Progenitor cell of endocrine pancreas (in vitro differentiated cells): ENCODE measurements at regions not wholly inside any gene's neighbourhood (a gene's known extent, or its start where the extent isn't known, plus 50 kb on each side); places are given as distances from the start of the nearest gene placed in this dataset.

Experiments
- DNase-seq: peaks from one replicate; pipeline ENCODE4 v3.0.0; 2021; ENCODE audit warnings: low spot score; ENCODE audit not compliant: unreplicated experiment
- H3K27ac Mint-ChIP-seq: 2 replicates; pipeline ENCODE4 v1.8.0; 2021; ENCODE audit warnings: mild to moderate bottlenecking, moderate library complexity, mixed read lengths
- H3K27me3 Mint-ChIP-seq: 2 replicates; pipeline ENCODE4 v1.8.0; 2021; ENCODE audit warnings: mixed read lengths
- H3K36me3 Mint-ChIP-seq: 2 replicates; pipeline ENCODE4 v1.8.0; 2022; ENCODE audit warnings: mixed read lengths; ENCODE audit not compliant: insufficient read depth
- H3K4me1 Mint-ChIP-seq: 2 replicates; pipeline ENCODE4 v1.8.0; 2021; ENCODE audit warnings: low read depth, mixed read lengths
- H3K4me3 Mint-ChIP-seq: 2 replicates; pipeline ENCODE4 v1.8.0; 2021; ENCODE audit warnings: low read depth, mild to moderate bottlenecking, moderate library complexity, mixed read lengths
- H3K9me3 Mint-ChIP-seq: 2 replicates; pipeline ENCODE4 v1.8.0; 2021; ENCODE audit warnings: low read depth, mixed read lengths
- TF ChIP-seq, protein P1 (sequence below): fragments of 200-600 bp; sonication (generic); IDR thresholded peaks from one replicate; pipeline ENCODE4 v1.5.0; 2021; ENCODE audit warnings: antibody characterized with exemption, mild to moderate bottlenecking; ENCODE audit not compliant: unreplicated experiment

DNA sequence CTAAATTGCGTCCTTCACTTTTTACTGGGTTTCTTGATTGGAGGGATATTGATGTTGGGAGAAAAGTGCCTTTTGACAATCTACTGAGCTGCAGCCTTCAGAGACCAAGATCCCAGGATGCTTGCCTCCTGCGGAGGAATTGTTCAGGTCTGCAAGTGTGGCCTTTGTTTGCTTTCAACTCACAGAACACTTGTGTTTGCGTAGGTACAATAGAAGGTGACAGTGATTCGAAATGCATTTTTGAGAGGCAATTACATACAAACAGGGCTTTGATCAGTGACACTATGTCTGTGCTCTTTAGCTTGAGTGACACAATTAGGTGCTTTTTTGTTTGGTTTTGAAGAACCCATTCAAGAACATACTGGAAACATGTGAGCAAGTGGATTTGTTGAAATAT is 600.6 kb downstream of the QKI start:
- TF ChIP-seq, protein P1, sequence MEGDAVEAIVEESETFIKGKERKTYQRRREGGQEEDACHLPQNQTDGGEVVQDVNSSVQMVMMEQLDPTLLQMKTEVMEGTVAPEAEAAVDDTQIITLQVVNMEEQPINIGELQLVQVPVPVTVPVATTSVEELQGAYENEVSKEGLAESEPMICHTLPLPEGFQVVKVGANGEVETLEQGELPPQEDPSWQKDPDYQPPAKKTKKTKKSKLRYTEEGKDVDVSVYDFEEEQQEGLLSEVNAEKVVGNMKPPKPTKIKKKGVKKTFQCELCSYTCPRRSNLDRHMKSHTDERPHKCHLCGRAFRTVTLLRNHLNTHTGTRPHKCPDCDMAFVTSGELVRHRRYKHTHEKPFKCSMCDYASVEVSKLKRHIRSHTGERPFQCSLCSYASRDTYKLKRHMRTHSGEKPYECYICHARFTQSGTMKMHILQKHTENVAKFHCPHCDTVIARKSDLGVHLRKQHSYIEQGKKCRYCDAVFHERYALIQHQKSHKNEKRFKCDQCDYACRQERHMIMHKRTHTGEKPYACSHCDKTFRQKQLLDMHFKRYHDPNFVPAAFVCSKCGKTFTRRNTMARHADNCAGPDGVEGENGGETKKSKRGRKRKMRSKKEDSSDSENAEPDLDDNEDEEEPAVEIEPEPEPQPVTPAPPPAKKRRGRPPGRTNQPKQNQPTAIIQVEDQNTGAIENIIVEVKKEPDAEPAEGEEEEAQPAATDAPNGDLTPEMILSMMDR = no peak
- no peaks in the 10 kb centered on the region for H3K4me1 Mint-ChIP-seq
- no peaks in the 10 kb centered on the region for H3K9me3 Mint-ChIP-seq
- H3K36me3 Mint-ChIP-seq = no peaks in the 10 kb centered on the region
- no peak overlapping the region for H3K4me3 Mint-ChIP-seq
- H3K27me3 Mint-ChIP-seq = peaks cover 32% of the 10 kb centered on the region
- no peak overlapping the region for H3K27ac Mint-ChIP-seq
- DNase-seq = no peak

DNA sequence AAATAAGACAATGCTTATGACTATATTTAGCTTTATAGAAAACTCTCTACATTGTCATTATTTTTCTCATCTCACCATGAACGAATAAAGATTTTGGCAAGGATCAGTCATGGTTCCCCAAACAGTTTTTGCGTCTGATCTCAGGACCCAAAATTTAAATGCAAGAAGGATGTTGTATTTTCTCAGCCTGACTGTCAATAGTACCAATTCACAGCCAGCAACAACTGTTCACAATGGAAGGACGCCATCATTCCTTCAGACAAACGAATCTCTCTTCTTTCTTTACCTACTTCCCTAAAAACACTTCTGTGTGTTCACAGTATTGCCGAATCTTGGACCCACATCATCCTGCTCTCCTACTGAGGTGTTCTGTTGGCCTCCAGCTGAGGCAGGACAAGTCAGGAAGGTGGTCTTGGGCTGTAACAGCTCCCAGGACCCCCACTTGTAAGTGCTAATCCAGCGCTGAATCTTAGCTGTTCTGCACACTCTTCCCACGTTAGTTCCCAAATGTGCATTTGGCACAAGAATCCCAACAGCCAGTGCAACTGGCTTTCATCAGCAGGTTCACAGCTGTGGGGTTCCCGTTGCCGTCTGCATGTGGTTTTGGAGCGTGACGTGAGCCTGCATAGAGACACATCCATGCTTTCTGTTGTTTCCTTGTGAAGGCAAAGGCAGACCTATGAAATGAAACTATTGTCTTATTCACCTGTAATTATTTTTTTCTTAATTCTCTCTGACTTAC is 600.0 kb downstream of the QKI start:
- H3K27ac Mint-ChIP-seq = no peak overlapping the region
- no peaks in the 10 kb centered on the region for H3K9me3 Mint-ChIP-seq
- H3K27me3 Mint-ChIP-seq = peaks cover 32% of the 10 kb centered on the region
- TF ChIP-seq, protein P1 = no peak
- H3K4me1 Mint-ChIP-seq = no peaks in the 10 kb centered on the region
- H3K4me3 Mint-ChIP-seq = no peak overlapping the region
- no peak for DNase-seq
- no peaks in the 10 kb centered on the region for H3K36me3 Mint-ChIP-seq

DNA sequence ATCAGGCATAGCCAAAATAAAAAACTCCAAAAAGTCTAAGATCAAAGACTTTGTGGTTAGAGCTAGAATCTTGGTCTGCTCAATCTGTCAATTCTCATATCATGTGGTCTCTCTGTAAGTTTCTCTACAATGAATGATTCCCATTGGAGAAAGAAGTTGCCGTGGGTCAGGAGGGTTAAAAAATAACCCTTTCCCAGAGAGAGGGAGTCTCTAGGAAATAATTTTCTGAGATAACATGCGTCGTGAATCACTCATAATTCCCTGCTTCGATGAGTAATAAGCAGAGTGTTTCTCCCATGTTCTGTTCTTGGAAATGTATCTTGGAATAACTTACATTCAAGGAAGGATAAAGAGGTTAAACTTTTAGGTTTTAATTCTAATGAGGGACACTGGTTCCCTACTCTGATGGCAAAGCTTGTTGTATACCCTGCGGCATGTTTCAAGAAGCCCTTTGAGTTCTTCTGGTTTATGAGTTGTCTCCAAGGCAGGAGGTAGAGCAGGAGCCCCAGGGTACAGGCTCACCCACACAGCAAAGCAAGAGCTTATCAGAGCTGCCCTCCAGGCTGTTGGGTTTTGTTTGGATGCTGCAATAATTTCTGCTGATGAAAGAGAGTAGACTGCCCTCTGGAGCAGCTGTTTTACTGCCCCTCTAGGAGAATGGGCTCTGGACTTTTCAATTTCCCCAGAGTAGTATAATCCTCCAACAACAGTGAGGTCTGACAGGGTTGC is 599.1 kb downstream of the QKI start:
- no peaks in the 10 kb centered on the region for H3K4me1 Mint-ChIP-seq
- H3K4me3 Mint-ChIP-seq = no peak overlapping the region

DNA sequence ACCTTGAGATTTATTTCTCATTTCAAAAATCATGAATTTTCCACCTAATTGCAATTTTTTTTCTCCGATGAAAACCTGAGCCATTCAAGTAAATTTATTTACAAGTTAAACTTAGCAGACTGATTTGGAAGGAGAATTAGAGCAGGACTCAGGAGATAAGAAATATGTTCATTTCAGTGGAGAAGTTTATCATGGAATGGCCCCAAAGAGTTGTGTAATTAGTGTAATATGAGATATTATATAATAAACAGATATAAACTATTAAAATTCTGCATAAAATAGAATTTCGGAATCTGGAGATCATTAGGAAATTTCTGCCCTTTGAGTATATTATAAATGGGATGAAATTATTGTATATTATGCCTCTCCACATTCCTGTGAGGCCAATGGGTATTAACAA is 596.8 kb downstream of the QKI start:
- no peak for DNase-seq
- no peak overlapping the region for H3K4me3 Mint-ChIP-seq

More for the DNA sequence above, 599.1 kb downstream of the QKI start:
- Mint-ChIP-seq H3K27ac (no peak overlapping the region), H3K27me3 (peaks cover 34% of the 10 kb centered on the region), H3K36me3 (no peaks in the 10 kb centered on the region), H3K9me3 (no peaks in the 10 kb centered on the region)
- no peak for DNase-seq
- TF ChIP-seq, protein P1 = no peak

DNA sequence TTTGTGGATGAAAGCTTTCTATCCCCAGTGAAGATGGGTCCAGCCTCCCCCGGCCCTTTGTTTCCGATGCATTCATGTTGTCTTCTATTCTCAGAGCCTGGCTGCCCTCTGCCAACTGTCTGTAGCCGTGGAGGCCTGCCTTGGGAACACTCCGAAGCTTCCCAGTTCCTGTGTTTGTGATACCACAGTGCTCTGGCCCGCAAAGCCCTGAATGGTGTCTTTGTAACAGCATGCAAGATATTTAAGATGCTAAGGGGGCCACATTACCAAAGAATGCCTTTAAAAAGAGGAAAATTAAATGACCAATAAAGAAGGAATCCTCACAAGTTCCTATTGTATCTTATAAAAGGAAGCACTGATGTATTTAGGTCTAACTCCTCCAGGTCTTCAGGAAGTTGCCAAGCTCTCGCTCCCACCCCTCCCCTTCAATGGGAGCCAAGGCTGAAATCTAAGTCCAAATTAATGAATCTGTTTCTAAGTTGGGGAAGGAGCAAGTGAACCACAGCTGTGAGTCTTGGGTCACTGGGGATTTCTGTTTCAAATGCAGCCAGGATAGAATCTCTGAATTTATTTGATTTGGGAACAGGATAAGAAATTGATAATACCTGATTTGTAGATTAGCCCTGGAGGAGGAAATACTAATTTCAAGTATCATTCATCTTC is 596.1 kb downstream of the QKI start:
- Mint-ChIP-seq H3K9me3 (no peaks in the 10 kb centered on the region), H3K4me1 (no peaks in the 10 kb centered on the region), H3K27ac (no peak overlapping the region), H3K4me3 (no peak overlapping the region), H3K36me3 (no peaks in the 10 kb centered on the region), H3K27me3 (peaks cover 21% of the 10 kb centered on the region)
- TF ChIP-seq, protein P1 = no peak
- no peak for DNase-seq

More for the DNA sequence above, 596.8 kb downstream of the QKI start:
- TF ChIP-seq, protein P1 = no peak
- H3K9me3 Mint-ChIP-seq = no peaks in the 10 kb centered on the region
- H3K4me1 Mint-ChIP-seq = no peaks in the 10 kb centered on the region
- no peak overlapping the region for H3K27ac Mint-ChIP-seq
- H3K27me3 Mint-ChIP-seq = peaks cover 21% of the 10 kb centered on the region
- no peaks in the 10 kb centered on the region for H3K36me3 Mint-ChIP-seq
